Activated CD4-positive, alpha-beta memory T cell treated with anti-CD3 and anti-CD28 coated beads, Interleukin-2, amount 10 ng/mL, durations not matched to agents 7 days and 5 days (primary cell): ENCODE measurements at regions not wholly inside any gene's neighbourhood (a gene's known extent, or its start where the extent isn't known, plus 50 kb on each side); places are given as distances from the start of the nearest gene placed in this dataset.

Experiments used
- CTCF ChIA-PET: fragments of 350-600 bp; sonication (Branson Sonifier 250); formaldehyde crosslinking; loops from one replicate; lab custom pipeline; 2021; ENCODE audit warnings: antibody characterized with exemption, inconsistent platforms; lab: Charles Lee
- POLR2A ChIA-PET: fragments of 350-600 bp; sonication (Branson Sonifier 250); formaldehyde crosslinking; loops from one replicate; lab custom pipeline; 2021; ENCODE audit warnings: antibody characterized with exemption; lab: Charles Lee
- DNase-seq: peaks from one replicate; pipeline ENCODE4 v3.0.0-alpha.2; 2020
- H3K27ac Mint-ChIP-seq: one replicate; pipeline ENCODE4 v1.8.0; 2021; ENCODE audit warnings: mild to moderate bottlenecking, mixed read lengths
- H3K27me3 Mint-ChIP-seq: one replicate; pipeline ENCODE4 v1.8.0; 2021; ENCODE audit warnings: mixed read lengths
- H3K36me3 Mint-ChIP-seq: one replicate; pipeline ENCODE4 v1.8.0; 2021; ENCODE audit warnings: low read depth, mixed read lengths
- H3K4me1 Mint-ChIP-seq: one replicate; pipeline ENCODE4 v1.8.0; 2021; ENCODE audit warnings: mixed read lengths
- H3K4me3 Mint-ChIP-seq: one replicate; pipeline ENCODE4 v1.8.0; 2021; ENCODE audit warnings: mild to moderate bottlenecking, mixed read lengths
- H3K9me3 Mint-ChIP-seq: one replicate; pipeline ENCODE4 v1.8.0; 2021; ENCODE audit warnings: mixed read lengths

GRCh38 chr12:115693970-115694369 lies 583.5 kb downstream of the MED13L start:
- no peak overlapping the region for H3K27ac Mint-ChIP-seq
- H3K4me3 Mint-ChIP-seq: no peak overlapping the region
- H3K9me3 Mint-ChIP-seq: no peaks in the 10 kb centered on the region
- ChIA-PET POLR2A (no interaction called here), CTCF (no interaction called here)
- no peaks in the 10 kb centered on the region for H3K36me3 Mint-ChIP-seq
- no peaks in the 10 kb centered on the region for H3K27me3 Mint-ChIP-seq
- H3K4me1 Mint-ChIP-seq: no peaks in the 10 kb centered on the region
- DNase-seq: no peak

GRCh38 chr12:115691123-115691522 lies 586.4 kb downstream of the MED13L start:
- Mint-ChIP-seq H3K9me3 (peaks cover 2% of the 10 kb centered on the region), H3K4me1 (no peaks in the 10 kb centered on the region), H3K27me3 (no peaks in the 10 kb centered on the region), H3K4me3 (no peak overlapping the region), H3K27ac (no peak overlapping the region), H3K36me3 (no peaks in the 10 kb centered on the region)
- POLR2A ChIA-PET: no interaction called here
- CTCF ChIA-PET: no interaction called here
- no peak for DNase-seq

GRCh38 chr12:115687094-115687493 lies 590.4 kb downstream of the MED13L start:
- Mint-ChIP-seq H3K27ac (no peak overlapping the region), H3K4me1 (no peaks in the 10 kb centered on the region), H3K36me3 (no peaks in the 10 kb centered on the region), H3K4me3 (no peak overlapping the region), H3K9me3 (peaks cover 4% of the 10 kb centered on the region), H3K27me3 (no peaks in the 10 kb centered on the region)
- no peak for DNase-seq
- ChIA-PET CTCF (no interaction called here), POLR2A (no interaction called here)

GRCh38 chr12:115683240-115683780 lies 594.2 kb downstream of the MED13L start:
- no peak overlapping the region for H3K27ac Mint-ChIP-seq
- ChIA-PET POLR2A (no interaction called here), CTCF (no interaction called here)
- H3K27me3 Mint-ChIP-seq: no peaks in the 10 kb centered on the region
- no peaks in the 10 kb centered on the region for H3K4me1 Mint-ChIP-seq
- H3K9me3 Mint-ChIP-seq: peaks cover 3% of the 10 kb centered on the region
- no peaks in the 10 kb centered on the region for H3K36me3 Mint-ChIP-seq
- H3K4me3 Mint-ChIP-seq: no peak overlapping the region
- DNase-seq: no peak

GRCh38 chr12:115680967-115681366 lies 596.5 kb downstream of the MED13L start:
- Mint-ChIP-seq H3K36me3 (no peaks in the 10 kb centered on the region), H3K27me3 (no peaks in the 10 kb centered on the region), H3K4me1 (no peaks in the 10 kb centered on the region), H3K9me3 (peaks cover 4% of the 10 kb centered on the region), H3K4me3 (no peak overlapping the region), H3K27ac (no peak overlapping the region)
- CTCF ChIA-PET: no interaction called here
- POLR2A ChIA-PET: no interaction called here
- no peak for DNase-seq

- ChIA-PET CTCF (no interaction called here), POLR2A (no interaction called here)
- H3K27me3 Mint-ChIP-seq: no peaks in the 10 kb centered on the region
- DNase-seq: no peak
- peaks cover 6% of the 10 kb centered on the region for H3K9me3 Mint-ChIP-seq
- no peaks in the 10 kb centered on the region for H3K36me3 Mint-ChIP-seq
- no peaks in the 10 kb centered on the region for H3K4me1 Mint-ChIP-seq
- H3K27ac Mint-ChIP-seq: no peak overlapping the region
- no peak overlapping the region for H3K4me3 Mint-ChIP-seq
These were observed 604.9 kb downstream of the MED13L start for GRCh38 chr12:115672506-115673080.

GRCh38 chr12:115672086-115672485 lies 605.4 kb downstream of the MED13L start:
- Mint-ChIP-seq H3K27ac (no peak overlapping the region), H3K4me3 (no peak overlapping the region), H3K4me1 (no peaks in the 10 kb centered on the region), H3K9me3 (peaks cover 6% of the 10 kb centered on the region), H3K36me3 (no peaks in the 10 kb centered on the region), H3K27me3 (no peaks in the 10 kb centered on the region)
- DNase-seq: no peak
- POLR2A ChIA-PET: no interaction called here
- CTCF ChIA-PET: no interaction called here

- no peaks in the 10 kb centered on the region for H3K27me3 Mint-ChIP-seq
- no peaks in the 10 kb centered on the region for H3K36me3 Mint-ChIP-seq
- peaks cover 3% of the 10 kb centered on the region for H3K9me3 Mint-ChIP-seq
- no peaks in the 10 kb centered on the region for H3K4me1 Mint-ChIP-seq
- no peak for DNase-seq
- ChIA-PET POLR2A (no interaction called here), CTCF (no interaction called here)
- H3K27ac Mint-ChIP-seq: no peak overlapping the region
- H3K4me3 Mint-ChIP-seq: no peak overlapping the region
These were observed 606.6 kb downstream of the MED13L start for GRCh38 chr12:115670869-115671268.

- Mint-ChIP-seq H3K9me3 (no peaks in the 10 kb centered on the region), H3K27me3 (no peaks in the 10 kb centered on the region), H3K4me3 (no peak overlapping the region), H3K27ac (no peak overlapping the region), H3K4me1 (no peaks in the 10 kb centered on the region), H3K36me3 (no peaks in the 10 kb centered on the region)
- CTCF ChIA-PET: no interaction called here
- POLR2A ChIA-PET: no interaction called here
- DNase-seq: no peak
These were observed 610.4 kb downstream of the MED13L start for GRCh38 chr12:115667116-115667515.

GRCh38 chr12:115666168-115666567 lies 611.3 kb downstream of the MED13L start:
- no peaks in the 10 kb centered on the region for H3K9me3 Mint-ChIP-seq
- no peaks in the 10 kb centered on the region for H3K4me1 Mint-ChIP-seq
- POLR2A ChIA-PET: no interaction called here
- no peak overlapping the region for H3K4me3 Mint-ChIP-seq
- no peak for DNase-seq
- no peaks in the 10 kb centered on the region for H3K36me3 Mint-ChIP-seq
- CTCF ChIA-PET: no interaction called here
- H3K27me3 Mint-ChIP-seq: no peaks in the 10 kb centered on the region
- H3K27ac Mint-ChIP-seq: no peak overlapping the region

- no peak overlapping the region for H3K4me3 Mint-ChIP-seq
- no peaks in the 10 kb centered on the region for H3K4me1 Mint-ChIP-seq
- no peaks in the 10 kb centered on the region for H3K9me3 Mint-ChIP-seq
- DNase-seq: no peak
- H3K36me3 Mint-ChIP-seq: no peaks in the 10 kb centered on the region
- POLR2A ChIA-PET: no interaction called here
- no peak overlapping the region for H3K27ac Mint-ChIP-seq
- no peaks in the 10 kb centered on the region for H3K27me3 Mint-ChIP-seq
- CTCF ChIA-PET: no interaction called here
These were observed 616.4 kb downstream of the MED13L start for GRCh38 chr12:115661112-115661511.

GRCh38 chr12:115660211-115660805 lies 617.2 kb downstream of the MED13L start:
- no peaks in the 10 kb centered on the region for H3K4me1 Mint-ChIP-seq
- no peaks in the 10 kb centered on the region for H3K9me3 Mint-ChIP-seq
- H3K27ac Mint-ChIP-seq: no peak overlapping the region
- no peak overlapping the region for H3K4me3 Mint-ChIP-seq
- H3K27me3 Mint-ChIP-seq: no peaks in the 10 kb centered on the region
- no peaks in the 10 kb centered on the region for H3K36me3 Mint-ChIP-seq
- ChIA-PET CTCF (no interaction called here), POLR2A (no interaction called here)
- no peak for DNase-seq

GRCh38 chr12:115659422-115659821 lies 618.1 kb downstream of the MED13L start:
- H3K9me3 Mint-ChIP-seq: no peaks in the 10 kb centered on the region
- H3K4me3 Mint-ChIP-seq: no peak overlapping the region
- H3K36me3 Mint-ChIP-seq: no peaks in the 10 kb centered on the region
- no peak overlapping the region for H3K27ac Mint-ChIP-seq
- ChIA-PET CTCF (no interaction called here), POLR2A (no interaction called here)
- H3K27me3 Mint-ChIP-seq: no peaks in the 10 kb centered on the region
- H3K4me1 Mint-ChIP-seq: no peaks in the 10 kb centered on the region
- no peak for DNase-seq
